ENCODE measurements at regions not wholly inside any gene's neighbourhood (a gene's known extent, or its start where the extent isn't known, plus 50 kb on each side); places are given as distances from the start of the nearest gene placed in this dataset.
A peak's percentile ranks its signal among the peaks of the same experiment; 100 is the strongest.
"Not testable (repeated sequence)": the region's sequence is repeated elsewhere in the genome, so short reads cannot be mapped to it uniquely, and the experiment has no call there.

DNA sequence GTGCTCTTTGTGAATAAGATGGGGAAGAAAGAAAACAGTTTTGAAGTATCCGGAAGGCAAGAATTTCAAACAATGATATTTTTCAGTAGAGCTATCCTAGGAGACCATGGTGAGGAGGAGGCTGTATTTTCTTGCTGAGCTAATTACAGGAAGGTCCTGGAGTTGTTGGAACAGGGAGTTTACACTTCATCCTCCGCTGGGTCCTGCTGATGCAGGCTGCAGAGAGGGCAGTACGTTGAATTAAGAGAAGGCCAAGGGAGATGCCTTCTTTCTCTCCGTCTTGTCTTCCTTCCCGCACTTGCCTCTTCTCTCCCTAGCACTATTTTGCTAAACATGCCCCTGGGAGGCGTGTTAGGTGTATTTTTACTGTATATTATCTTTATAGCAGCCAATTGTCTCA, 60.0 kb upstream of the EDAR start:
- DNase-seq (ENCODE audit: low spot score) = no peak

DNA sequence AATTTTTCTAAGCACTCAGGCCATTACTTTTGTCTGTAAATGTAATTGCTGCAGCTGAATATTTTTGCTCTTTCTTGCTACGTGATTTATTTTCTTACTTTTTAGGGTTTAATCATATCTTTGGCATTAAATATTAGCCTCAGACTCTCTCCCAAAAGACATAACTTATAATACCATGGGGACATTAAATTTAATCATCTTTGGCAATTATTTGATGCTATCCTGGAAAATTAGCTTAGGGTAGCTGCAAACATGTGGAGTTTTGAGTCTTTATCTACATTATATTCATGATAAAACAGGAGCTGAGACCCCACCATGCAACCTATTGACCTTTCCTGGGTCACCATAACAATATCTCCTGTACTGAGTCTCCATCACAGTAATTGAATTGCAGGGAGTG, 59.1 kb upstream of the EDAR start:
- DNase-seq (ENCODE audit: low spot score) = peak; percentile 39

DNA sequence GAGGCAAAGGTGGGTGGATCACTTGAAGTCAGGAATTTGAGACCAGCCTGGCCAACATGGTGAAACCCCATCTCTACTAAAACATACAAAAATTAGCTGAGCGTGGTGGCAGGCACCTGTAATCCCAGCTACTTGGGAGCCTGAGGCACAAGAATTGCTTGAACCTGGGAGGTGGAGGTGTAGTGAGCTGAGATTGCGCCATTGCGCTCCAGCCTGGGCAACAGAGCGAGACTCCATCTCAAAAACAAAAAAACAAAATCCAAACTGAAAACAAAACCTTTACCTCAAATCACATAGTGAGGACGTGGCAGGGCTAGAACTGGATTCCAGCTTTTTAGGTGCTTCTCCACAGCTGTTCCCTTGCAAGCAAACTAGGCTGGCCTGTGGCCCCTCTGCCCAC, 58.5 kb upstream of the EDAR start:
- not testable (repeated sequence) for DNase-seq (ENCODE audit: low spot score)

DNA sequence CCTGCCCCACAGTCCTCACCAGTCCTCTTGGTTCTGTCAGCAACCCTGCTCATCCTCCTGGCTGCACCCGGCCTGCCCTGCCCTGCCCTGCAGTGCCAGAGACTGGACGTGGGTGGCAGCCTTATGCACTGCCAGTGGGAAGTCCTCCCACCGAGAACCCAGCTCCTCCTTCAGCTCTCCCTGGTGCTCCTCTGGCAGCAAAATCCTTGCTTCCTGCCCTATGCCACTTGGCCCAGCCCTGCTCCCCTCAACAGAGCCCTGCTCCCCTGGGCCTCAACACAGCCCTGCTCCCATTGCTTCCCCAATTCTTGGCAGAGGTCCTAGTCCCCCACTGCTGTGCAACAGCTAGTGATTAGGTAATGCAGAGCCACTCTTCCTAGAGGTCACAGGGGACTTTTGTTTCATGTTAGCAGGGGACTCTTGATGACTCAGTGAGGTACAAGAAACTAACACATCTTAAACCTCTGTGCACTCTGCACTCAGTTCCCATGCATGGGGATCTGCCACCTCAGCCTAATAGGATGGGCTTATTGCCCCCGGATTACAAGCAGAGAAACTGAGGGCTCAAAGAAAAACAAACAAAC, 58.0 kb upstream of the EDAR start:
- no peak for DNase-seq (ENCODE audit: low spot score)

DNA sequence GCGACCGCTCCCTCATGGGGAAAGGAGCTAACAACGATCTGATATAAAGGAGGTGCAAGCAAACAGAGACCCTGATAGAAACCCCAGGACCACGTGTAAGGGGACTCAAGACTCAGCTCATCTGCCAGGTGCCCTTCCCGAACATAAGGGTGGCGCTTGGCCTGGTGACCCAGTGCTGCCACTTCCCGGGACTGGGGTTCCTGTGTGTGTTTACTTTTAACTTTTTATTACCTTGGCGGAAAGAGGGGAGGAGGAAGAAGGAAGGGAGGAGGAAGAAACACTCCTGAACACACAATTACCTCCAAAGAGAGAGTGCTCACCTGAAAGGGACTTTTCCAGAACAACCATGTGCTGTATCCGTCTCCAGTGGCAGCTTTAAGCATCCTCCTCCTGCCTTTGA, 56.5 kb upstream of the EDAR start:
- no peak for DNase-seq (ENCODE audit: low spot score)

DNA sequence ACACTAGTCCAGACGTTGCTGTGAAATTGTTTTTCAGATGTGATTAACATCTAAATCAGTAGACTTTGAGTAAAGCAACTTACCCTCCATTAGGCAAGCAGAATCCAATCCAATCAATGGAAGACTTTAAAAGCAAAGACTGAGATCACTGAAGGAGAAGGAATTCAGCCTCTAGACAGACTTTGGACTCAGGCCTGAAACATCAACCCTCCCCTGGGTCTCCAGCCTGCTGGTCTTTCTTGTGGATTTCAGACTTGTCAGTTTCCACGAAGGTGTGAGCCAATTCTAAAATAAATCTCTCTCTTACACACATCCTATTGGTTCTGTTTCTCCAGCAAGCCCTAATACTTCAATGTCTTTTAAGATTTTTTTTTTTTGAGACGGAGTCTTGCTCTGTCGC, 50.0 kb upstream of the EDAR start:
- no peak for DNase-seq (ENCODE audit: low spot score)

Data from SK-N-DZ (cell line).